Stimulated activated CD4-positive, alpha-beta T cell treated with anti-CD3 and anti-CD28 coated beads, Interleukin-1b, Interleukin-23, amount 100 ng/mL, for 48 hours (primary cell): ENCODE measurements at regions not wholly inside any gene's neighbourhood (a gene's known extent, or its start where the extent isn't known, plus 50 kb on each side); places are given as distances from the start of the nearest gene placed in this dataset.
"Not testable (repeated sequence)": the region's sequence is repeated elsewhere in the genome, so short reads cannot be mapped to it uniquely, and the experiment has no call there.

Source experiments
- DNase-seq: peaks from one replicate; pipeline ENCODE4 v3.0.0-alpha.2; 2020

GRCh38 chr14:28949503-28949902, 182.9 kb downstream of the FOXG1 start:
- no peak for DNase-seq

GRCh38 chr14:28952161-28952560, 185.6 kb downstream of the FOXG1 start:
- no peak for DNase-seq

GRCh38 chr14:28952666-28953065, 186.1 kb downstream of the FOXG1 start:
- no peak for DNase-seq

GRCh38 chr14:28953973-28954372, 187.4 kb downstream of the FOXG1 start:
- DNase-seq = no peak

GRCh38 chr14:28966416-28967233, 200.0 kb downstream of the FOXG1 start:
- DNase-seq = no peak

- DNase-seq = no peak
These were observed 208.5 kb downstream of the FOXG1 start for GRCh38 chr14:28975084-28975483.

- no peak for DNase-seq
These were observed 215.6 kb downstream of the FOXG1 start for GRCh38 chr14:28982228-28982627.

- no peak for DNase-seq
These were observed 216.7 kb downstream of the FOXG1 start for GRCh38 chr14:28983279-28983678.

GRCh38 chr14:28987516-28987915, 220.9 kb downstream of the FOXG1 start:
- DNase-seq = no peak

- DNase-seq = not testable (repeated sequence)
These were observed 230.6 kb downstream of the FOXG1 start for GRCh38 chr14:28997196-28997595.

GRCh38 chr14:28999656-29000055, 233.1 kb downstream of the FOXG1 start:
- no peak for DNase-seq

- no peak for DNase-seq
These were observed 239.1 kb downstream of the FOXG1 start for GRCh38 chr14:29005647-29006046.

GRCh38 chr14:29007990-29008389, 241.4 kb downstream of the FOXG1 start:
- no peak for DNase-seq

- peak; percentile 2 for DNase-seq
These were observed 249.7 kb downstream of the FOXG1 start for GRCh38 chr14:29016050-29016900.

- DNase-seq = not testable (repeated sequence)
These were observed 256.9 kb downstream of the FOXG1 start for GRCh38 chr14:29023505-29023904.

GRCh38 chr14:29027441-29027840, 260.9 kb downstream of the FOXG1 start:
- DNase-seq = not testable (repeated sequence)

GRCh38 chr14:29027941-29028705, 261.5 kb downstream of the FOXG1 start:
- DNase-seq = not testable (repeated sequence)

- DNase-seq = no peak
These were observed 262.5 kb downstream of the FOXG1 start for GRCh38 chr14:29028973-29029582.

GRCh38 chr14:29030121-29030520, 263.5 kb downstream of the FOXG1 start:
- no peak for DNase-seq

GRCh38 chr14:29030970-29031369, 264.4 kb downstream of the FOXG1 start:
- DNase-seq = no peak

- no peak for DNase-seq
These were observed 268.5 kb downstream of the FOXG1 start for GRCh38 chr14:29035134-29035533.

GRCh38 chr14:29037411-29037810, 270.8 kb downstream of the FOXG1 start:
- no peak for DNase-seq

GRCh38 chr14:29039171-29039570, 272.6 kb downstream of the FOXG1 start:
- no peak for DNase-seq
